Liver (tissue), 3 donors: ENCODE measurements at regions not wholly inside any gene's neighbourhood (a gene's known extent, or its start where the extent isn't known, plus 50 kb on each side); places are given as distances from the start of the nearest gene placed in this dataset.

ENCODE experiments used
- EGR1 ChIP-seq, 2 donors: IDR thresholded peaks; 2 replicates each; pipeline ENCODE4 v1.6.1; 2016 to 2018; ENCODE audit warnings: antibody characterized with exemption in 2 of 2, low read depth in 2 of 2
- RAD21 ChIP-seq, 2 donors: IDR thresholded peaks; 2 replicates each; pipeline ENCODE4 v1.6.1; 2016; ENCODE audit warnings: antibody characterized with exemption in 2 of 2, mild to moderate bottlenecking in 2 of 2
- REST ChIP-seq: IDR thresholded peaks from 2 replicates; pipeline ENCODE4 v1.6.1; 2016; ENCODE audit warnings: antibody characterized with exemption, mild to moderate bottlenecking
- RXRA ChIP-seq, 2 donors: IDR thresholded peaks; 2 replicates each; pipeline ENCODE4 v1.6.1; 2017 to 2018; ENCODE audit warnings: antibody characterized with exemption in 2 of 2, mild to moderate bottlenecking in 1 of 2
- SP1 ChIP-seq: IDR thresholded peaks from 2 replicates; pipeline ENCODE4 v1.6.1; 2018; ENCODE audit warnings: antibody characterized with exemption, mild to moderate bottlenecking
- TAF1 ChIP-seq: conservative IDR thresholded peaks from 2 replicates; pipeline ENCODE4 v1.6.1; 2016; ENCODE audit warnings: antibody characterized with exemption, mild to moderate bottlenecking
- YY1 ChIP-seq: IDR thresholded peaks from 2 replicates; pipeline ENCODE4 v1.6.1; 2016; ENCODE audit warnings: antibody characterized with exemption, mild to moderate bottlenecking
- TF ChIP-seq, protein P1 (sequence below): fragments of 150-350 bp; IDR thresholded peaks from 2 replicates; pipeline ENCODE4 v1.5.1; 2017; ENCODE audit warnings: improper control_type of control experiment, low read depth, low read length; ENCODE audit not compliant: missing input control
- TF ChIP-seq, protein P2 (sequence below): IDR thresholded peaks from 2 replicates; pipeline ENCODE4 v1.6.1; 2016; ENCODE audit warnings: antibody characterized with exemption
- TF ChIP-seq, protein P3 (sequence below): IDR thresholded peaks from 2 replicates; pipeline ENCODE4 v1.6.1; 2016; ENCODE audit warnings: antibody characterized with exemption
- donor health status: healthy.
- donor health status: healthy.

GRCh38 chr4:113811359-113811758, 49.8 kb upstream of the CAMK2D start:
- no peak for TF ChIP-seq REST
- TF ChIP-seq, protein P1, sequence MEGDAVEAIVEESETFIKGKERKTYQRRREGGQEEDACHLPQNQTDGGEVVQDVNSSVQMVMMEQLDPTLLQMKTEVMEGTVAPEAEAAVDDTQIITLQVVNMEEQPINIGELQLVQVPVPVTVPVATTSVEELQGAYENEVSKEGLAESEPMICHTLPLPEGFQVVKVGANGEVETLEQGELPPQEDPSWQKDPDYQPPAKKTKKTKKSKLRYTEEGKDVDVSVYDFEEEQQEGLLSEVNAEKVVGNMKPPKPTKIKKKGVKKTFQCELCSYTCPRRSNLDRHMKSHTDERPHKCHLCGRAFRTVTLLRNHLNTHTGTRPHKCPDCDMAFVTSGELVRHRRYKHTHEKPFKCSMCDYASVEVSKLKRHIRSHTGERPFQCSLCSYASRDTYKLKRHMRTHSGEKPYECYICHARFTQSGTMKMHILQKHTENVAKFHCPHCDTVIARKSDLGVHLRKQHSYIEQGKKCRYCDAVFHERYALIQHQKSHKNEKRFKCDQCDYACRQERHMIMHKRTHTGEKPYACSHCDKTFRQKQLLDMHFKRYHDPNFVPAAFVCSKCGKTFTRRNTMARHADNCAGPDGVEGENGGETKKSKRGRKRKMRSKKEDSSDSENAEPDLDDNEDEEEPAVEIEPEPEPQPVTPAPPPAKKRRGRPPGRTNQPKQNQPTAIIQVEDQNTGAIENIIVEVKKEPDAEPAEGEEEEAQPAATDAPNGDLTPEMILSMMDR = no peak
- TF ChIP-seq TAF1 = no peak
- TF ChIP-seq, protein P2, sequence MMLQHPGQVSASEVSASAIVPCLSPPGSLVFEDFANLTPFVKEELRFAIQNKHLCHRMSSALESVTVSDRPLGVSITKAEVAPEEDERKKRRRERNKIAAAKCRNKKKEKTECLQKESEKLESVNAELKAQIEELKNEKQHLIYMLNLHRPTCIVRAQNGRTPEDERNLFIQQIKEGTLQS = no peak
- TF ChIP-seq EGR1 (IDR thresholded peaks at IDR 0.05; ENCODE audit: low read depth in 2 of 2) = no peak
- no peak for TF ChIP-seq YY1
- TF ChIP-seq SP1 = no peak
- TF ChIP-seq, protein P3, sequence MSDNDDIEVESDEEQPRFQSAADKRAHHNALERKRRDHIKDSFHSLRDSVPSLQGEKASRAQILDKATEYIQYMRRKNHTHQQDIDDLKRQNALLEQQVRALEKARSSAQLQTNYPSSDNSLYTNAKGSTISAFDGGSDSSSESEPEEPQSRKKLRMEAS = no peak
- TF ChIP-seq RXRA (IDR thresholded peaks at IDR 0.05) = no peak
- TF ChIP-seq RAD21 (IDR thresholded peaks at IDR 0.05) = no peak
